ENCODE measurements at regions not wholly inside any gene's neighbourhood (a gene's known extent, or its start where the extent isn't known, plus 50 kb on each side); places are given as distances from the start of the nearest gene placed in this dataset.
"Not testable (repeated sequence)": the region's sequence is repeated elsewhere in the genome, so short reads cannot be mapped to it uniquely, and the experiment has no call there.

GRCh38 chr2:65980531-65980930, 454.4 kb upstream of the MEIS1 start:
- Histone ChIP-seq H3K27me3 (ENCODE audit: control insufficient read depth, insufficient read depth, low read length) (no peaks in the 10 kb centered on the region), H3K9ac (ENCODE audit: low read length) (no peak overlapping the region), H3K4me1 (ENCODE audit: control insufficient read depth, insufficient read depth, low read length) (no peaks in the 10 kb centered on the region), H3K36me3 (ENCODE audit: control insufficient read depth, insufficient read depth, low read length) (no peaks in the 10 kb centered on the region), H3K27ac (ENCODE audit: low read depth, low read length) (no peak overlapping the region), H3K4me3 (ENCODE audit: low read length) (no peak overlapping the region)

- Histone ChIP-seq H3K9ac (ENCODE audit: low read length) (no peak overlapping the region), H3K27ac (ENCODE audit: low read depth, low read length) (no peak overlapping the region), H3K4me3 (ENCODE audit: low read length) (no peak overlapping the region), H3K36me3 (ENCODE audit: control insufficient read depth, insufficient read depth, low read length) (no peaks in the 10 kb centered on the region), H3K27me3 (ENCODE audit: control insufficient read depth, insufficient read depth, low read length) (no peaks in the 10 kb centered on the region), H3K4me1 (ENCODE audit: control insufficient read depth, insufficient read depth, low read length) (no peaks in the 10 kb centered on the region)
Observed at GRCh38 chr2:65979446-65979845, 455.5 kb upstream of the MEIS1 start.

DNA sequence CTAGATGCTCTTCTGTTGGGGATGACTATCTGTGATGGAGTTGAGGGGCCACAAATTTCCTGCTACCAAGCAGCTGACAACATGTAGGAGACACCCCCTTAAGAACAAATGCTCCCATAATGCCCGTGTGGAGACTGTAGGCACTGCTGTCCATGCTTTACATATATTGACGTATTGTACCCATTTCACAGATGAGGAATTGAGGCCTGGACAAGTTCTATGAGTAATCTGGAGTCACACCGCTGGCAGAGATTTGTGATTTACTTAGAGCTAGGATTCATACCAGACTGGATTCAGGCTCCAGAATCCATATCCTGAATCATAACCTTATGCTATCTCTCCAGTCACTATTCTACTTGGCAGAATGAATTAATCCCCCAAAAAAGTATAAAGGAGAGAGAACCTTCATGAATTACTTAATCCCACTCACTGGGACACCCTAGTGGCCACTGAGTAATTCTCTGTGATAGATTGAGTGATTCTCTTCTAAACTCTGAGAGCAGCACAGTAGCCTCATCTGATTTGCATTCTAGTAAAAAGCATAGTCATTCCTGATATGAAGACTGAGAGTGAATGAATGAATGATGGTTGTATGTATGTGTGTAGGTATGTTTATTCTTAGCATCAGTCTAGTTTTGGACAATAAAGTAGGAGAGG, 460.7 kb upstream of the MEIS1 start:
- H3K9ac ChIP-seq (ENCODE audit: low read length) = no peak overlapping the region

DNA sequence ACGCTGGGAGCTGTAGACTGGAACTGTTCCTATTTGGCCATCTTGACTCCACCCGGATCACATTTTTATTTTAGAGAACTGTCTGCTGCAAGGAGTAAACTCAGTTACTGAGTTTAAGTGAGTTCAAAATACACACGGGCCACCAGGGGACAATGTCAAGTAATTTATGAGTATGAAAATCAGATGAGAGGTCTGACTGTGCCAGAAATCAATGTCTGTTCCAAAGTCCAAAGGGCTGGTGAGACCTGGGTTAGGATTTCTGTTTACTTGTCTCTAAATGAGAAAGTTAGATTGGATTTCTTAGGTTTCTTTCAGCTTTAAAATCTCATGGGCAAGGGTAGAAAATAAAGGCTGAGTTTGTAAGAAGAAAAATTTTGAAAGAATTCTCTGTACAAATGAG, 465.8 kb upstream of the MEIS1 start:
- Histone ChIP-seq H3K36me3 (ENCODE audit: control insufficient read depth, insufficient read depth, low read length) (no peaks in the 10 kb centered on the region), H3K9ac (ENCODE audit: low read length) (no peak overlapping the region), H3K27me3 (ENCODE audit: control insufficient read depth, insufficient read depth, low read length) (no peaks in the 10 kb centered on the region), H3K27ac (ENCODE audit: low read depth, low read length) (no peak overlapping the region), H3K4me3 (ENCODE audit: low read length) (no peak overlapping the region), H3K4me1 (ENCODE audit: control insufficient read depth, insufficient read depth, low read length) (no peaks in the 10 kb centered on the region)

More for the DNA sequence above, 460.7 kb upstream of the MEIS1 start:
- Histone ChIP-seq H3K4me1 (ENCODE audit: control insufficient read depth, insufficient read depth, low read length) (no peaks in the 10 kb centered on the region), H3K4me3 (ENCODE audit: low read length) (no peak overlapping the region), H3K27me3 (ENCODE audit: control insufficient read depth, insufficient read depth, low read length) (no peaks in the 10 kb centered on the region), H3K27ac (ENCODE audit: low read depth, low read length) (no peak overlapping the region), H3K36me3 (ENCODE audit: control insufficient read depth, insufficient read depth, low read length) (no peaks in the 10 kb centered on the region)

DNA sequence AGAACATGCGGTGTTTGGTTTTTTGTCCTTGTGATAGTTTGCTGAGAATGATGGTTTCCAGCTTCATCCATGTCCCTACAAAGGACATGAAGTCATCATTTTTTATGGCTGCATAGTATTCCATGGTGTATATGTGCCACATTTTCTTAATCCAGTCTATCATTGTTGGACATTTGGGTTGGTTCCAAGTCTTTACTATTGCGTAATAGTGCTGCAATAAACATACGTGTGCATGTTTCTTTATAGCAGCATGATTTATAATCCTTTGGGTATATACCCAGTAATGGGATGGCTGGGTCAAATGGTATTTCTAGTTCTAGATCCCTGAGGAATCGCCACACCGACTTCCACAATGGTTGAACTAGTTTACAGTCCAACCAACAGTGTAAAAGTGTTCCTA, 471.6 kb upstream of the MEIS1 start:
- H3K4me3 ChIP-seq (ENCODE audit: low read length); H3K4me1 ChIP-seq (ENCODE audit: control insufficient read depth, insufficient read depth, low read length); H3K27me3 ChIP-seq (ENCODE audit: control insufficient read depth, insufficient read depth, low read length); H3K36me3 ChIP-seq (ENCODE audit: control insufficient read depth, insufficient read depth, low read length); H3K9ac ChIP-seq (ENCODE audit: low read length); H3K27ac ChIP-seq (ENCODE audit: low read depth, low read length): not testable (repeated sequence)

DNA sequence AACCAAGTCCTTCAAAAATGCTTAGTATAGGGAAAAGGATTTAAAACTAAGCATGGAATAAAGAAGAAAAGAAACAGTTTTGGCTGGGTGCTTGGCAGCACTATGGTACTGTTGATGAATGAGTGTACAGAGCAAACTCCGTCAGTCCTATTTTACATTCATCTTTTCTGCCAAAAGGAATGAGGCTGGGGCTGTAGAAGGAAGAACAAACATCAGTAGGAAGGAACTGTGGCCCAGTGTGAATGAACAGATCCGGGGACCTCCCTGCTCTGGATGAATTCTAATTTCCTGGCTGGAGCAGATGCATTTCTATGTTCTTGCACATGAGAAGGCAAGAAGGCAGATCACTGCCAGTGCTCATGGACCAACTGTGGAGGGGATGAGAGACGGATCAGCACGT, 474.0 kb upstream of the MEIS1 start:
- Histone ChIP-seq H3K27ac (ENCODE audit: low read depth, low read length) (no peak overlapping the region), H3K9ac (ENCODE audit: low read length) (no peak overlapping the region), H3K4me3 (ENCODE audit: low read length) (no peak overlapping the region), H3K36me3 (ENCODE audit: control insufficient read depth, insufficient read depth, low read length) (no peaks in the 10 kb centered on the region), H3K4me1 (ENCODE audit: control insufficient read depth, insufficient read depth, low read length) (no peaks in the 10 kb centered on the region), H3K27me3 (ENCODE audit: control insufficient read depth, insufficient read depth, low read length) (no peaks in the 10 kb centered on the region)

DNA sequence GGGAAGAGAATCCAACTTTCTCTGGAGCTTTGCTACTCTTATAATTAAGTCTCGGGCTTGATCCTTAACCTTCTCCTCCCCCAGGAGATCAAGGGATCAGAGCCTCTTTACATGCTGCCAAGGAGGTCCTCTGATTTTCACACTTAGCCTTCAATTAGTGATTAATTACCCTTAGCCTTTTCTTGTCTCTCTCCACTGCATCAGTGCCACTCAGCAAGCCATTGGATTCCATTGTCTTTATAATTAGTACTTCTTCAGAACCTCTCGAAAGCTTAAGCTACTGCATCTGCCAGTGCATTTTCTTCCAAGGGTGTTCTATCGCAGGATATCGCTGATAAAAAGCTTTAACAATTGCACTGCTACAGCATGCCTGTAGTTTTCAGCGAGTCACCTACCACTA, 477.0 kb upstream of the MEIS1 start:
- no peak overlapping the region for H3K27ac ChIP-seq (ENCODE audit: low read depth, low read length)
- no peaks in the 10 kb centered on the region for H3K36me3 ChIP-seq (ENCODE audit: control insufficient read depth, insufficient read depth, low read length)
- no peak overlapping the region for H3K9ac ChIP-seq (ENCODE audit: low read length)
- no peaks in the 10 kb centered on the region for H3K4me1 ChIP-seq (ENCODE audit: control insufficient read depth, insufficient read depth, low read length)
- no peaks in the 10 kb centered on the region for H3K27me3 ChIP-seq (ENCODE audit: control insufficient read depth, insufficient read depth, low read length)
- H3K4me3 ChIP-seq (ENCODE audit: low read length) = no peak overlapping the region

- Histone ChIP-seq H3K9ac (ENCODE audit: low read length) (no peak overlapping the region), H3K4me3 (ENCODE audit: low read length) (no peak overlapping the region), H3K27ac (ENCODE audit: low read depth, low read length) (no peak overlapping the region), H3K4me1 (ENCODE audit: control insufficient read depth, insufficient read depth, low read length) (no peaks in the 10 kb centered on the region), H3K27me3 (ENCODE audit: control insufficient read depth, insufficient read depth, low read length) (no peaks in the 10 kb centered on the region), H3K36me3 (ENCODE audit: control insufficient read depth, insufficient read depth, low read length) (no peaks in the 10 kb centered on the region)
Observed at GRCh38 chr2:65957454-65957853, 477.5 kb upstream of the MEIS1 start.

- H3K4me3 ChIP-seq (ENCODE audit: low read length) = no peak overlapping the region
- no peaks in the 10 kb centered on the region for H3K36me3 ChIP-seq (ENCODE audit: control insufficient read depth, insufficient read depth, low read length)
- no peaks in the 10 kb centered on the region for H3K27me3 ChIP-seq (ENCODE audit: control insufficient read depth, insufficient read depth, low read length)
- no peak overlapping the region for H3K9ac ChIP-seq (ENCODE audit: low read length)
- no peak overlapping the region for H3K27ac ChIP-seq (ENCODE audit: low read depth, low read length)
- H3K4me1 ChIP-seq (ENCODE audit: control insufficient read depth, insufficient read depth, low read length) = no peaks in the 10 kb centered on the region
Observed at GRCh38 chr2:65955259-65955658, 479.7 kb upstream of the MEIS1 start.

DNA sequence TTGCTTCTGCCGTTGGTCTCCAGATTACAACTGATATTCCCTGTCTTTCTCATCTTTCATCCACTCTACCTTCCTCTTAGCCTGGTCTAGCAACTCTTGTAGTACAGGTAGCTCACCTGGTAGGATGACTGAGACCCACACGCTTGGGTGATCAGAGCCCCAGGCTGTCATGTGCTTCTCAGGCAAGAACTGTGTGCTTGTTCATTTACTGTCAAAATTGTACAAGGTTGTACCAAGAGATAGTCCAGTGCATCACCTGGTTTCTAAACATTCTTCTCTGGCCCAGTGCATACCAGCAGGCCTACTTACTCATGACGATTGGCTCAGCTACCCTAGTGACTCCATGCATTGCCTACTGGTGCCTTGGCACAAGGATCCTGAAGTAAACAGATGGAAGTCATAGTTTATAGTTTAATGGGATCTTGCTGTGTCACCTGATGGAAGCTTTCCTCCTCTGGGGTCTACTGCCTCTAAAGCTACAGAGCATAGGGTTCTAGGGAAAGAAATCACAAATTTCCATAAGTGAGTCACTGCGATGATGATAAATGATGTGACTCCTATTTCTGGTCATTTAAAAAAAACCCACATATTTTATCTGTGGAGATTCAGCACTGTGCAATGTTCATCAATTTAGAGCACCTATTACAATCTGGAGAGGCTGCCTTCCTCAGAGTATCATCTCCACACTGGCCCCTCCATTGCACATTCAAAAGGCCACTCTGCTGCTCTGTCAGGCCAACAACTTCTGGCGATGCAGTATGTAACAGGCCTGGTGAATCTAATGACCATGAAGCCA, 481.8 kb upstream of the MEIS1 start:
- no peaks in the 10 kb centered on the region for H3K4me1 ChIP-seq (ENCODE audit: control insufficient read depth, insufficient read depth, low read length)
- H3K27me3 ChIP-seq (ENCODE audit: control insufficient read depth, insufficient read depth, low read length) = no peaks in the 10 kb centered on the region
- H3K27ac ChIP-seq (ENCODE audit: low read depth, low read length) = no peak overlapping the region
- H3K9ac ChIP-seq (ENCODE audit: low read length) = no peak overlapping the region
- no peaks in the 10 kb centered on the region for H3K36me3 ChIP-seq (ENCODE audit: control insufficient read depth, insufficient read depth, low read length)
- no peak overlapping the region for H3K4me3 ChIP-seq (ENCODE audit: low read length)

DNA sequence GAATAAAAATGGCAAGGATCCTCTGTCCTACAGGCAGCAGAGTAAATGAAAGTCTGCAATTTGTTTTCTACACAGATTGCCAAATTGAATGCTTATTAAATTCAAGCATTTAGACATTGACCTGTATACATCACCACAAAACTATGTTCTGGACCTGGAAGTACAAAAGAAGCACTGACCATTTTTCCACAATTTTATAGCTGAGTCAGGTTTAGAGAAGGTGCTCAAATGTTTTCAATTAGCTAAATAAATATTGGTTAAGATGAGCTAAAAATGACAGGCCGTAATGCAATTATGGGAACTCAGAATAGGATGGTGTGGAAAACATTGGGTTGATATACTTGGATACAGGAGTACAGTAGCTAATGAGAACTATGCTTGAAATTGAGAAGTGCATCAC, 490.7 kb upstream of the MEIS1 start:
- Histone ChIP-seq H3K36me3 (ENCODE audit: control insufficient read depth, insufficient read depth, low read length) (no peaks in the 10 kb centered on the region), H3K4me1 (ENCODE audit: control insufficient read depth, insufficient read depth, low read length) (no peaks in the 10 kb centered on the region), H3K4me3 (ENCODE audit: low read length) (no peak overlapping the region), H3K27ac (ENCODE audit: low read depth, low read length) (no peak overlapping the region), H3K9ac (ENCODE audit: low read length) (no peak overlapping the region), H3K27me3 (ENCODE audit: control insufficient read depth, insufficient read depth, low read length) (no peaks in the 10 kb centered on the region)

DNA sequence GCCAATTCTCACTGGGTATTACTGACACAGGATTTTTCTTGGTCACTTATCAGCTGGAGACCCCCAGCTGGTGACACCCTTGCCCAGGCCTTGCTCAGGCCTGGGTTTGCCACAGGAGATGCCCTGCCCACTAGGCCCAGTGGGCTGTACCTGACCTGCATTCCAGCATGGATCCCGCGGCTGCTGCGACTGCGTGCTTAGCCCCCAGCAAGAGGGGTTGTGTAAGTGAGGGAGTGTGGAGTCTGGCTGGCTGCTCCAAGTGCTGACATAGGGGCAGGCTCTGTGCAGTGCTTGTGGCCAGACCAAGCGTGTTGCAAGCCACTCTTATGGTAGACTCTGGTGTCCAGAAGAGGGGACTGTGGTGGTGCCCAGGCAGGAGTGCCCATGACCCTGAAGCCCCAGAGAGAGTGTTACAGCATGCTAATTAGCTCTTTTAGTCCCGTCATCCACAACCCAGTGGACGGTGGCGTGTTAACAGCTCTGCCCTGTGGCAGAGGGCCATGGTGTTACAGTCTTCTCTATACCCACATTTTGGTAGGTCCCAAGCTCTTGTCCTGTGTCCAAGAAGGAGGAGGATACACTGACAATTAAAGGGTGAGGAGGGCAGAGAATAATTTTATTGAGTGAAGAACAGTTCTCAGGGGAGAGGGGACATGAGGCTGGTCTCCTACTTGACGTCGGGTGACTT, 491.7 kb upstream of the MEIS1 start:
- no peak overlapping the region for H3K9ac ChIP-seq (ENCODE audit: low read length)
- H3K27ac ChIP-seq (ENCODE audit: low read depth, low read length) = no peak overlapping the region
- H3K4me1 ChIP-seq (ENCODE audit: control insufficient read depth, insufficient read depth, low read length) = no peaks in the 10 kb centered on the region
- no peak overlapping the region for H3K4me3 ChIP-seq (ENCODE audit: low read length)
- H3K36me3 ChIP-seq (ENCODE audit: control insufficient read depth, insufficient read depth, low read length) = no peaks in the 10 kb centered on the region
- no peaks in the 10 kb centered on the region for H3K27me3 ChIP-seq (ENCODE audit: control insufficient read depth, insufficient read depth, low read length)
